ENCODE measurements at regions not wholly inside any gene's neighbourhood (a gene's known extent, or its start where the extent isn't known, plus 50 kb on each side); places are given as distances from the start of the nearest gene placed in this dataset.

- DNase-seq (ENCODE audit: low read depth in 4 of 4, low spot score in 1 of 4), result no peak
These were observed 616.2 kb downstream of the PRELID2 start for GRCh38 chr5:145218982-145219381.

- no peak for DNase-seq (ENCODE audit: low read depth in 4 of 4, low spot score in 1 of 4)
These were observed 617.1 kb downstream of the PRELID2 start for GRCh38 chr5:145218019-145218418.

DNA sequence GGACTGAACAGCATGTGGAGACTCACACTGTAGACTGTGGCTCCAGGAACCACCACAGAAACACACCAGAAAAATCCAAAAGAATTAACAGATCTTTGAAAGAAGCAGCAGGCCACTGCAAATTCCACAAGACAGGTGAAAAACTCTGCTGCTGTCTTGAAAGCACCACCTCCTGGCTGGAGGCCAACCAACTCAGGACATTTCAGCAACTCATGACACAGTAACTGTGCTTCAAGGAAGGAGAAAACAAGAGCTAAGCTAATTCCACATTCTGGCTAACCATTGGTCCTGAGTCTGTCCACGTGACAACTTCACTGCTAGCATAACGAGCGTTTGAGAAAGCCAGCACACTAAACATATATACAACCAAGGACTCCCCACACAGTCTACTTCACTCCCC is 625.1 kb downstream of the PRELID2 start:
- no peak for DNase-seq (ENCODE audit: low read depth in 4 of 4, low spot score in 1 of 4)

DNA sequence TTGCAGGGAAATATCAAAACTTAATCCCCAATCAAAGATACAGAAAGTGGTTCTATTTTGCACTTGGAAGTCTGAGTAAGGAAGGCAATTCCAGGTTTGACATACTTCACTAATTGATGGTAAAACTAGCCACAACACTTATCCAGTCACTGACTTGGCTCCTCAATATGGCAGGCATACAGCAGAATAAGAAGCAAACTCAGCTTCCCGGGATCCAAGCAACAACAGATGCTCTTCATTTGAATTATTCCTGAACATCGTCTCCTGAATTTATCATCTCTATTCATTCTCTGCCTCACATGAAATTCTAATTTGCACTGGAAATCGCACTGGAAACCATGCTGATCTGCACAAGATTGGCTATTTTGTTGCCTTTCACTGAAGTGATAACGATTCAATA is 629.6 kb downstream of the PRELID2 start:
- no peak for DNase-seq (ENCODE audit: low read depth in 4 of 4, low spot score in 1 of 4)

- no peak for DNase-seq (ENCODE audit: low read depth in 4 of 4, low spot score in 1 of 4)
These were observed 630.4 kb downstream of the PRELID2 start for GRCh38 chr5:145204743-145205142.

DNA sequence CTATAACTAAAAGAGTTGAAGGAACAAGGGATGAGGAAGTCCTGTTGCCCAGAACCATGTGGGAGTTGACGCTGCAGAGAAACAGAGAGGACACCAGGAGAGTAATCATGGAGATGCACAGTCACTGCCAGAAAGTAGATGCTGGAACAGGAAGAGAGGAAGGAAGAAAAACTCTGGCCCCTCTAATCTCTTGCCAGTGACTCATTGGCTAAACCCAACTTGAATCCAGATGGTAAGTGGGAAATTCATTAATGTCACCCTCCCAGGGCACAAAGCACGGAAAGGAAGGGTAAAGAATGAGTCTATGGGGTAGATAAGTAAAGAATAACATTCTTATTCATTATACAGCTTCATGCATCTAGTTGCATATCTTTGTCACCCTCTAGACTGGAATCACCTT is 631.9 kb downstream of the PRELID2 start:
- no peak for DNase-seq (ENCODE audit: low read depth in 4 of 4, low spot score in 1 of 4)

DNA sequence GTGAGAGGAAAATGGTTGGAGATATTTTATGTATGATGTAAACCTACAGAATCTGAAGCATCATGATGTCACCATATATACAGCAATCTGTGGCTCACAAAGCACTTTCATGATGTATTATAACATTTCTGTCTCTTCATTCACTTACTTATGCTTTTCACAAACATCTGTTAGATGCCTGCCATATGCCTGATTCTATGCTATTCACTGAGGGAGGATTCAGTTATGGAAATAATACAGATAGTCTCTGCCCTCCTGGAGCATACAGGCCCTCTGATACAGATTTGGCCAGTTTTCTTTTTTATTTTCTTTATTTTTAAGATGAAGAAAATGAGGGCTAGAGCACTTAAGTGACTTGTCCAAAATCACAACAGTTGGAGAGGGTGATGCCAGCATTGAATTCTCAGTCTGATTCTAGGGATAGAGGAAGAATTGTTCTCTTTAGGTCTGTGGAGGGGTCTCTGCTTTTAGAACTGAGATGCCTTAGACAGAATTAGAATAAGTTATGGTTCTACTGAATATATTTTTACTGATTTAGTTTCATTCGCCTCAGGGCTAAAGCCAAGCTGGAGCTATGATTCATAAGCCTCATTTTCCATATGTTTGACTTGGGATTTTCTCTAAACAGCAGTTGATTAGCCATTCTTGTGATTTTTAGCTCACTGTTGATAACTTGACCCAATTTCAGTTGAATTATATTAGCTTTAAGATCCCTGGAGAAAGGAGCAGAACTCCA is 636.4 kb downstream of the PRELID2 start:
- no peak for DNase-seq (ENCODE audit: low read depth in 4 of 4, low spot score in 1 of 4)

DNA sequence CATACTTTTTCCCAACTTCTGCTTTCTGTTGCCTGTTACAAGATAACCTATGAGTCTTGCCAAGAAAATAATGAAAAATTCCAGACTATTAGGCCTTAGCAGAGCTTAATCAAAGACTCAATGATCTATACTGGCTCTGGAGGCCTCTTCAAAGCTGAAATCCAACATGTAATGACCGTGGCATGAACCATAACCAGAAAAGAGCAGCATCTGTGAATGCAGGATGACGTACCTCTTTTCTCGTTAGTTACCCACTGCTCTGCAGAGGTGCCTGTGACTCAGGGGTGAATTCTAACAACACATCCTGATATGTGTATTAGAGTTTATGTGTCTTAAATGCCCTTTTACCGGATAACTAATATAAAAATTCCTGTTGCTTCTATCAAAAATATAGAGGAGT is 645.4 kb downstream of the PRELID2 start:
- DNase-seq (ENCODE audit: low read depth in 4 of 4, low spot score in 1 of 4), result no peak

DNA sequence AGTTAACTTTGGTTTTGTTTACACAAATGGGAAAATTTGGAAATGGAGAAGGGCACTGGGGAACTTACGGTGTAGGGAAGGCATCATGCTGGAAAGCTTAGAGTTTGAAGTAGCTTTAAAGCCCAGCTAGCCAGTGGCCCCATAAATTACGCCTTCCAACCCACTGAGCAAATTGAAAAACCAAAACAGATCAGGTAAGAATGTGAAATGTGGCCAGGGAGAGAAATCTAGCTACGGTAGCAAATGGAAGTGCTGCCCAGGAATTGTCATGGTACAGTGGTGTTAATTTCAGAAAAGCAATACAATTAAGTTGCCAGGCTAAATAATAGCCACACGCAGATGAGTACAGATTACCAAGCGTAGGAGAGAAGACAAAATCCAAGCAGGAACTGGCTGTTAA is 654.8 kb downstream of the PRELID2 start:
- DNase-seq (ENCODE audit: low read depth in 4 of 4, low spot score in 1 of 4), result no peak

GRCh38 chr5:145178641-145179523 is 656.3 kb downstream of the PRELID2 start:
- no peak for DNase-seq (ENCODE audit: low read depth in 4 of 4, low spot score in 1 of 4)

GRCh38 chr5:145176041-145176440 is 659.1 kb downstream of the PRELID2 start:
- no peak for DNase-seq (ENCODE audit: low read depth in 4 of 4, low spot score in 1 of 4)

DNA sequence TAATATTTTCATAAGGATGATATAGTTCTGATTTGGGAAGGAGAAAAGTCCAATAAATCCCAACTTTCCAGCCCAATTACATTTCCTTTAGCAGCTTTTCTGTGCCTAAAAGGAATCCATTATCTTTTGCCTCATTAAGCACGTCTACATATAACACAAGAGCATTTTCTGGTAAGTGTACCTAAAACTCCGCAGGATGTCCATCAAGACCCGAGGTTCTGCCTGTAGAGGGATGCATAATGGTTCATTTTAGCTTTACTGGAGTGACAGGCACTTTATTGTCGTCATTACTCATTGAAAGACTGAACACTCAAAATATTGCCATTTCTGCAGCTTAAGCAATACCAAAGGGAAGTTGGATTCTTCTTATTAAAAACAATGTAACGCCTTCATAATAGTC is 669.0 kb downstream of the PRELID2 start:
- no peak for DNase-seq (ENCODE audit: low read depth in 4 of 4, low spot score in 1 of 4)

DNA sequence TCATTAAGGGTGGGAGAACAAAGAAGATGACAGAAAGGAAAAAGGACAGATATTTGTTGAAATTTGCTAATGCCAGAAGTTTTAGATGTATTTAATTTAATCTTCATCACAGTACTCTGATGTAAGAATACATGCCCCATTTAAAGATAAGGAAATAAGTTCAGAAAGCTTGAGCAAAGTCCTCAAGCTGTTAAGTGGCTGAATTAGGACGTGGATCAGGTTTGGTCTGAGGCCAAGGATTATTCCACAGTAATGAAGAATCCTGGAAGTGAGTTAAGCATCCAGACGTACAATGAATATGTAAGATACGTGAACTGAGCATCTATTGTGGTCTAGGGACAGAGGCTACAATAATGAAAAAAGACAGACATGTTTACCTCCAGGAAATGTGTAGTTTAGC is 671.3 kb downstream of the PRELID2 start:
- no peak for DNase-seq (ENCODE audit: low read depth in 4 of 4, low spot score in 1 of 4)

- DNase-seq (ENCODE audit: low read depth in 4 of 4, low spot score in 1 of 4), result no peak
These were observed 672.5 kb downstream of the PRELID2 start for GRCh38 chr5:145162626-145163025.

DNA sequence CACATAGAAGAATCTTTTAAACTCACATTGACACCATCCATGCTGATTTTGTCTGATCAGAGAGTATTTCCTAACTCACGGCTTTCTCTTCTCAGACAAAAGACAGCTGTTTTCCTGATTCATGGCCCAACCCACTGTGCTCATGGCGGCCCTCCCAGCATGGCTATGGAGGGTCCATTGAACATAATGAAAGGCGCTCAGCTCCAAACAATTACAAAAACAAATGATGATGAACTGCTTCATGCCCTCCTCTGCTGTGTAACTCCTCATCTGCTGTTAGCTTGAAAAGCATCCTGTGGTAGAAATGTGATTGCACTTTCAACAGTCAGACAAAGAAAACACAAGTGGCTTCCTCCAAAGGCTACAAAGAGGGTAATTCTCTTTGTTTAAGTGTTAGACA is 673.8 kb downstream of the PRELID2 start:
- DNase-seq (ENCODE audit: low read depth in 4 of 4, low spot score in 1 of 4), result no peak

- no peak for DNase-seq (ENCODE audit: low read depth in 4 of 4, low spot score in 1 of 4)
These were observed 674.5 kb downstream of the PRELID2 start for GRCh38 chr5:145160679-145161078.

- DNase-seq (ENCODE audit: low read depth in 4 of 4, low spot score in 1 of 4), result no peak
These were observed 676.4 kb downstream of the PRELID2 start for GRCh38 chr5:145158730-145159129.

GRCh38 chr5:145157841-145158240 is 677.3 kb downstream of the PRELID2 start:
- no peak for DNase-seq (ENCODE audit: low read depth in 4 of 4, low spot score in 1 of 4)

DNA sequence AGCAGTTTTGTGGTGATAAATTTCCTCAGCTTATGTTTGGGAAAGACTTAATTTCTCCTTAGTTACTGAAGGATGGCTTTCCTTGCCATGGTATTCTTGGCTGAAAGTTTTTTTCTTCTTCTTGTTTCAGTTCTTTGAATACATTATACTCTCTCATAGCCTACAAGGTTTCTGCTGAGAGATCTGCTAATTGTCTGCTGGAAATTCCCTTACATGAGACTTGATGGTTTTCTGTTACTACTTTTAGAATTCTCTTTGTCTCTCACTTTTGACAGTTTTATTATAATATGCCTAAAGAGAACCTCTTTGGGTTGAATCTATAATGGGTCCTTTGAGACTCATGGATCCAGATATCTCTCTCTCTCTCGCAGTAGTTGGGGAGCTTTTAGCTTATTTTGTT is 693.6 kb downstream of the PRELID2 start:
- DNase-seq (ENCODE audit: low read depth in 4 of 4, low spot score in 1 of 4), result no peak

- no peak for DNase-seq (ENCODE audit: low read depth in 4 of 4, low spot score in 1 of 4)
These were observed 704.1 kb downstream of the PRELID2 start for GRCh38 chr5:145130996-145131395.

GRCh38 chr5:145129797-145130196 is 705.3 kb downstream of the PRELID2 start:
- DNase-seq (ENCODE audit: low read depth in 4 of 4, low spot score in 1 of 4), result no peak

- no peak for DNase-seq (ENCODE audit: low read depth in 4 of 4, low spot score in 1 of 4)
These were observed 710.3 kb downstream of the PRELID2 start for GRCh38 chr5:145124806-145125205.
